MCF 10A (cell line): ENCODE measurements at regions not wholly inside any gene's neighbourhood (a gene's known extent, or its start where the extent isn't known, plus 50 kb on each side); places are given as distances from the start of the nearest gene placed in this dataset.

Experiments used
- BruUV-seq: library from RNA; stranded (reverse); fragments of 400-500 nt; replicated peaks from 2 replicates; lab custom pipeline; 2021; lab: Mats Ljungman, UMichigan
- CTCF ChIA-PET: fragments of 300-600 bp; sonication (Branson Sonifier 250); formaldehyde crosslinking; extraction: SDS; loops from one replicate; lab custom pipeline; 2021; ENCODE audit warnings: antibody characterized with exemption, inconsistent platforms; lab: Yijun Ruan, JAX
- POLR2A ChIA-PET: fragments of 300-600, 350-650 bp; sonication (Branson Sonifier 250); formaldehyde crosslinking; extraction: SDS; loops from one replicate; lab custom pipeline; 2020; ENCODE audit warnings: antibody characterized with exemption, inconsistent platforms; lab: Yijun Ruan, JAX
- DNase-seq: peaks from one replicate; pipeline ENCODE4 v3.0.0-alpha.2; 2018; ENCODE audit not compliant: unreplicated experiment
- H3K27ac Mint-ChIP-seq: one replicate; pipeline ENCODE4 v1.8.0; 2022; ENCODE audit warnings: mild to moderate bottlenecking, low read depth, mixed read lengths; ENCODE audit not compliant: unreplicated experiment
- H3K27me3 Mint-ChIP-seq: one replicate; pipeline ENCODE4 v1.8.0; 2022; ENCODE audit warnings: mixed read lengths; ENCODE audit not compliant: insufficient read depth, unreplicated experiment
- H3K36me3 Mint-ChIP-seq: one replicate; pipeline ENCODE4 v1.8.0; 2022; ENCODE audit warnings: mild to moderate bottlenecking, moderate library complexity, mixed read lengths; ENCODE audit not compliant: insufficient read depth, unreplicated experiment
- H3K4me1 Mint-ChIP-seq: one replicate; pipeline ENCODE4 v1.8.0; 2022; ENCODE audit warnings: mixed read lengths; ENCODE audit not compliant: insufficient read depth, unreplicated experiment
- H3K4me3 Mint-ChIP-seq: one replicate; pipeline ENCODE4 v1.8.0; 2022; ENCODE audit warnings: mild to moderate bottlenecking, moderate library complexity, mixed read lengths; ENCODE audit not compliant: unreplicated experiment
- H3K9me3 Mint-ChIP-seq: one replicate; pipeline ENCODE4 v1.8.0; 2022; ENCODE audit warnings: mixed read lengths; ENCODE audit not compliant: unreplicated experiment
- CTCF ChIP-seq: fragments of 200-600 bp; IDR thresholded peaks from one replicate; pipeline ENCODE4 v1.8.0; 2022; ENCODE audit warnings: antibody characterized with exemption, mild to moderate bottlenecking; ENCODE audit not compliant: unreplicated experiment
- intact Hi-C: fragments of 100-400 bp; cut with micrococcal nuclease; formaldehyde crosslinking; loops from 2 replicates; pipeline ENCODE4 v1.14.1; 2022

GRCh38 chr12:41772478-41772877 is 372.2 kb downstream of the GXYLT1 start:
- no TSS peak for BruUV-seq
- Mint-ChIP-seq H3K27ac (no peak overlapping the region), H3K27me3 (peaks cover 33% of the 10 kb centered on the region), H3K4me1 (no peaks in the 10 kb centered on the region), H3K36me3 (no peaks in the 10 kb centered on the region), H3K9me3 (no peaks in the 10 kb centered on the region), H3K4me3 (no peak overlapping the region)
- POLR2A ChIA-PET, result no interaction called here
- CTCF ChIA-PET, result no interaction called here
- intact Hi-C loops, result no loop called here
- TF ChIP-seq CTCF, result no peak
- no peak for DNase-seq

- no peaks in the 10 kb centered on the region for H3K9me3 Mint-ChIP-seq
- ChIA-PET CTCF (no interaction called here), POLR2A (no interaction called here)
- H3K27ac Mint-ChIP-seq, result no peak overlapping the region
- intact Hi-C loops, result no loop called here
- no peak for TF ChIP-seq CTCF
- no peak overlapping the region for H3K4me3 Mint-ChIP-seq
- no peak for DNase-seq
- H3K36me3 Mint-ChIP-seq, result no peaks in the 10 kb centered on the region
- no TSS peak for BruUV-seq
- no peaks in the 10 kb centered on the region for H3K4me1 Mint-ChIP-seq
- H3K27me3 Mint-ChIP-seq, result peaks cover 12% of the 10 kb centered on the region
Observed at GRCh38 chr12:41769810-41770209, 374.9 kb downstream of the GXYLT1 start.

GRCh38 chr12:41768456-41768855 is 376.2 kb downstream of the GXYLT1 start:
- Mint-ChIP-seq H3K9me3 (no peaks in the 10 kb centered on the region), H3K4me1 (no peaks in the 10 kb centered on the region), H3K4me3 (no peak overlapping the region), H3K27me3 (no peaks in the 10 kb centered on the region), H3K36me3 (no peaks in the 10 kb centered on the region), H3K27ac (no peak overlapping the region)
- intact Hi-C loops, result no loop called here
- no peak for DNase-seq
- POLR2A ChIA-PET, result no interaction called here
- CTCF ChIA-PET, result no interaction called here
- no TSS peak for BruUV-seq
- no peak for TF ChIP-seq CTCF

GRCh38 chr12:41762691-41763090 is 382.0 kb downstream of the GXYLT1 start:
- Mint-ChIP-seq H3K36me3 (no peaks in the 10 kb centered on the region), H3K9me3 (peaks cover 4% of the 10 kb centered on the region), H3K27me3 (no peaks in the 10 kb centered on the region), H3K4me3 (no peak overlapping the region), H3K4me1 (no peaks in the 10 kb centered on the region), H3K27ac (no peak overlapping the region)
- intact Hi-C loops, result no loop called here
- CTCF ChIA-PET, result interaction anchor here (1.1 kb wide), 1 partner anchor 261 kb away, joined by 3 read pairs; no protein-coding TSS in a partner anchor
- no peak for DNase-seq
- BruUV-seq, result no TSS peak
- POLR2A ChIA-PET, result no interaction called here
- TF ChIP-seq CTCF, result no peak
